Testis (tissue), 2 donors: ENCODE measurements at regions not wholly inside any gene's neighbourhood (a gene's known extent, or its start where the extent isn't known, plus 50 kb on each side); places are given as distances from the start of the nearest gene placed in this dataset.
"Not testable (repeated sequence)": the region's sequence is repeated elsewhere in the genome, so short reads cannot be mapped to it uniquely, and the experiment has no call there.

Experiments
- DNase-seq: peaks from one replicate; pipeline ENCODE4 v3.0.0-alpha.2; 2019
- H3K27ac ChIP-seq, 2 donors: fragments of 200-600 bp; sonication (generic); one replicate each; pipeline ENCODE4 v1.5.1; 2019
- H3K27me3 ChIP-seq: fragments of 200-600 bp; sonication (generic); one replicate; pipeline ENCODE4 v1.5.1; 2019
- H3K36me3 ChIP-seq: fragments of 200-600 bp; sonication (generic); one replicate; pipeline ENCODE4 v1.5.1; 2017; ENCODE audit warnings: low read depth; ENCODE audit errors: missing control alignments
- H3K4me1 ChIP-seq: fragments of 200-600 bp; sonication (generic); one replicate; pipeline ENCODE4 v1.5.1; 2019
- H3K4me3 ChIP-seq, 2 donors: fragments of 200-600 bp; sonication (generic); one replicate each; pipeline ENCODE4 v1.5.1; 2017 to 2019
- H3K9me3 ChIP-seq: fragments of 200-600 bp; sonication (generic); one replicate; pipeline ENCODE4 v1.5.1; 2017
- CTCF ChIP-seq, 3 experiments: fragments of 450-650 bp in 2 of 3; fragments of 200-600 bp in 1 of 3; sonication (generic) in 1 of 3; IDR thresholded peaks; one replicate each; pipeline ENCODE4 v1.5.1; 2016 to 2019; ENCODE audit warnings: antibody characterized with exemption in 3 of 3, mild to moderate bottlenecking in 2 of 3, moderate library complexity in 1 of 3
- POLR2A ChIP-seq: fragments of 450-650 bp; IDR thresholded peaks from one replicate; pipeline ENCODE4 v1.6.1; 2017; ENCODE audit warnings: antibody characterized with exemption, mild to moderate bottlenecking, moderate library complexity
- WGBS, 2 donors: methylation state at CpG; one replicate each; pipeline ENCODE4 v1.1.5; 2018; 5-methylcytosine and 5-hydroxymethylcytosine counted together
- intact Hi-C: fragments of 100-400 bp; cut with DNase I; formaldehyde crosslinking; loops from one replicate; pipeline ENCODE4 v1.15.1; 2023; ENCODE audit warnings: low total_unique reads

DNA sequence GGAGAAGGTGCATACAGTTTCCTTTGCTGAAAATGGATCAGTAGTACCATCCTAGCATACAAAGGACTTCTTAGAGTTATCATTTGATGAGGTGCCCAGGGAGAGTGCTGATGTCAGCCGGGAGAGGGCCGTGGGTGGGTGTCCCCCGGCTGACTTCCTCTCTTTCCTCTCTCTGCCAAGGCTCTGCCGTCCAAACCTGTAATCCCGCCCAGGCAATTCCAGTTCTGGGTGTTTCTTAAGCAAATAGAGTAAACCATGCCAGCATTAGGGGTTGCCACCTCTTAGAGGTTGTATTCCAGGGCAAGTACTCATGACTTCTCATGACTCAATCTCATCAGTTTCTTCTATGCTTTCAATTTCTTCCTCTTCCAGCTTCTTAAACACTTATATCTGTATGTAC, 117.2 kb downstream of the GATA6 start:
- intact Hi-C loops: no loop called here
- Histone ChIP-seq H3K9me3 (no peaks in the 10 kb centered on the region), H3K27me3 (no peaks in the 10 kb centered on the region), H3K4me3 (no peak overlapping the region), H3K4me1 (no peaks in the 10 kb centered on the region), H3K27ac (no peak overlapping the region), H3K36me3 (no peaks in the 10 kb centered on the region)
- TF ChIP-seq CTCF (IDR thresholded peaks at IDR 0.05): no peak
- no peak for TF ChIP-seq POLR2A
- DNase-seq: no peak
- WGBS, 2 donors: 38 to 63% methylated on average over 5 of the region's 5 CpGs

DNA sequence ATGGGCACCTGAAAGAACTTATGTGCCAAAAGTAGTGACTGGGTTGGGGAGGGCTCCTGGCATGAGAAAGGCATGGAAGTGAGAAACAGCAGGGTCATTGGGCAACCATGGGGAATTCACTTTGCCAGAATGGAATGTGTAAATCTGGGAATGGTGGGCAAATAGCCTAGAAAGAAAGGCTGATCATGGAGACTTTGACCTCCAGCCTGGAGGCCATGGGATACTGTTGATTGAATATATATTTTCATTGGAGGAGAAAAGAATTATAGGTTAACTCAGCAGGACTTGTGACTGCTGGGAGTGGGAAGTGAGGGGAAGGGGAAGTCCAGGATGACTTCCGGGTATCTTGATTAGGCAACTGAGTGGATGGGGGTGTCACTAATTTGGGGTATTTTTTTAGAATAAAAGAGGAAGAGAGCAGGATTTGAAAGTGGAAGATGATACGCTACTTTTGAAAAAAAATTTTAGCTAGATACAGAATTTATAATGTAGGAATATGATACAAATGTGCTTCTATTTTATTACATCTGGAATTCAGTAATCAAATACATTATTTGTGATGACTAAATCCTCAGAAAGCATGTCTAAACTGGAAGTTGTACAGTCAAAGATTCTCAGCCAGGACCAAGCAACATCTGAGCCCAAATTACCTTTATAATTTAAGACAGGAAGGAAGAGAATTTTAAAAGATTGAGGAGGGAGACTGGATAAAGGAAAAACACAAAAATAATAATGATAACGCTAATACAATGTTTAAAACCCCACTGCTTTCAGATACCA, 116.2 kb downstream of the GATA6 start:
- intact Hi-C loops: no loop called here
- no peak for DNase-seq
- no peak overlapping the region for H3K4me3 ChIP-seq
- no peaks in the 10 kb centered on the region for H3K27me3 ChIP-seq
- WGBS, 2 donors: 68 to 80% methylated on average over 3 of the region's 3 CpGs
- H3K36me3 ChIP-seq: no peaks in the 10 kb centered on the region
- no peaks in the 10 kb centered on the region for H3K4me1 ChIP-seq
- TF ChIP-seq POLR2A (no peak), CTCF (IDR thresholded peaks at IDR 0.05) (no peak)
- no peak overlapping the region for H3K27ac ChIP-seq
- H3K9me3 ChIP-seq: no peaks in the 10 kb centered on the region

DNA sequence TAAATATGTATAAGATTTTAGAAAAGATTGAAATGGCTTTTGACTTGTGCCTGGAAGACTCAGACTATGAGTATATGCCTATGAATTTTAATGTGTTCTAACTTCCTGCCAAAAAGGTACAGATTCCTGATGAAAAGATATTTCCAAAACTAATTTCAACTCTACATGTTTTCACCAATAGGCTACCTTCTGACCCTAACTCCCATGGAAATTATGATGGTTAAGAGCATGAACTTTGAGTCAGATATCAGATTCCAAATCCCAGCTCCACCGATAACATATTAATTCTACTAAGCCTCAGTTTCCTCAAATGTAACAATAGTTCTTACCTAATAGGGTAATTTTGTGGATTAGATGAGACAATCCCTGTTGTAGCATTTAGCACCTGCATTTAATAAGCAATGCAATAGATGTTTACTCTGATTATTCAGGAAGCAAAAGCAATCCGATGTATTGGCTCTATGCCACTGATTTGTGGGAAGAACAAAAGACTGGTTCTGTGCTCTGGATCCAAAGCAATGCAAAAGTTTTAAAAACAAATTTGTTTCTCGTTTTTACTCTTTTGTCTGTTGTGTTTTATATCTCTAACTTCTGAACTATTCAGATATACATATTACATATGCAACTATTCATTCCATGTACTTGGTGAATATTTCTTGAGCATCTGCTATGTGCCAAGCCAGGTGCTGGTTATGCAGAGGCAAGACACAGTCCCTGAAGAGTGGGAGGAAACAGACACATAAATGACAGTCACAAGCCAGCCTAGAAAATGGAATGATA, 115.4 kb downstream of the GATA6 start:
- Histone ChIP-seq H3K9me3 (no peaks in the 10 kb centered on the region), H3K27ac (no peak overlapping the region), H3K36me3 (no peaks in the 10 kb centered on the region), H3K4me1 (no peaks in the 10 kb centered on the region), H3K4me3 (no peak overlapping the region), H3K27me3 (no peaks in the 10 kb centered on the region)
- TF ChIP-seq CTCF (IDR thresholded peaks at IDR 0.05) (no peak), POLR2A (no peak)
- intact Hi-C loops: no loop called here
- WGBS, 2 donors: 67 to 74% methylated on average over 3 of the region's 3 CpGs
- no peak for DNase-seq

- H3K27ac ChIP-seq, H3K4me3 ChIP-seq, H3K9me3 ChIP-seq, H3K36me3 ChIP-seq, H3K4me1 ChIP-seq, DNase-seq, H3K27me3 ChIP-seq, intact Hi-C loops: not testable (repeated sequence)
- WGBS, 2 donors: 92 to 97% methylated on average over 4 of the region's 4 CpGs
Observed at GRCh38 chr18:22283855-22284254, 114.5 kb downstream of the GATA6 start.

DNA sequence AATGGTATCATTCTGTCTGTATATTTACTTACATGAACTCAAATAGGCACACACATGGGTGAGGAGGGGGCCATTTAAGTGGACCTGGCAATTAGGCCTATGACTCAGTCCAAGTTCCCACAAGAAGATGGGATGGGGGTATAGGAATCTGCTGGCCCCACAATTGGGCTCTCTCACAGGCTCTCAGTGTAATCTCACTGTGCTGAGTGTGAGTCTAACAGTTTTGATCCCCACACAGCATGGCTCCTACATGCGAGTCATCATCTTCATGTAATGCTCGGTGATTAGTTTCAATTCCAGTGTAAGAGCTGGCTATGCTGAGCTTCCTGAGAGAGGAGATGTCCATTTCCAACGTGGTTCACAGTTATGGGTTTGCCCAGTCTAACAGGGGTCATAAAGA, 114.0 kb downstream of the GATA6 start:
- Histone ChIP-seq H3K27ac (no peak overlapping the region), H3K36me3 (no peaks in the 10 kb centered on the region), H3K9me3 (no peaks in the 10 kb centered on the region), H3K4me1 (no peaks in the 10 kb centered on the region), H3K27me3 (no peaks in the 10 kb centered on the region), H3K4me3 (no peak overlapping the region)
- no peak for DNase-seq
- intact Hi-C loops: no loop called here
- TF ChIP-seq POLR2A: no peak
- TF ChIP-seq CTCF (IDR thresholded peaks at IDR 0.05): no peak
- 78 to 91% methylated on average over 3 of the region's 3 CpGs for WGBS, 2 donors
